ENCODE measurements at regions not wholly inside any gene's neighbourhood (a gene's known extent, or its start where the extent isn't known, plus 50 kb on each side); places are given as distances from the start of the nearest gene placed in this dataset.

- TF ChIP-seq CTCF (IDR thresholded peaks at IDR 0.05): no peak
- Histone ChIP-seq H3K36me3 (no peaks in the 10 kb centered on the region), H3K27ac (no peak overlapping the region), H3K9me3 (no peaks in the 10 kb centered on the region), H3K4me1 (ENCODE audit: control insufficient read depth in 1 of 2, insufficient read depth in 1 of 2, low read depth in 1 of 2, low read length in 1 of 2) (no peaks in the 10 kb centered on the region), H3K4me3 (ENCODE audit: low read depth in 1 of 2, low read length in 1 of 2) (no peak overlapping the region), H3K27me3 (no peaks in the 10 kb centered on the region)
Measured at GRCh38 chr6:147855803-147856482, 347.5 kb downstream of the SAMD5 start.

GRCh38 chr6:147856687-147857086 is 348.2 kb downstream of the SAMD5 start:
- H3K4me3 ChIP-seq (ENCODE audit: low read depth in 1 of 2, low read length in 1 of 2): no peak overlapping the region
- no peak overlapping the region for H3K27ac ChIP-seq
- H3K4me1 ChIP-seq (ENCODE audit: control insufficient read depth in 1 of 2, insufficient read depth in 1 of 2, low read depth in 1 of 2, low read length in 1 of 2): no peaks in the 10 kb centered on the region
- no peaks in the 10 kb centered on the region for H3K27me3 ChIP-seq
- no peak for TF ChIP-seq CTCF (IDR thresholded peaks at IDR 0.05)
- H3K9me3 ChIP-seq: no peaks in the 10 kb centered on the region
- H3K36me3 ChIP-seq: no peaks in the 10 kb centered on the region

- H3K4me1 ChIP-seq (ENCODE audit: control insufficient read depth in 1 of 2, insufficient read depth in 1 of 2, low read depth in 1 of 2, low read length in 1 of 2): no peaks in the 10 kb centered on the region
- no peak for TF ChIP-seq CTCF (IDR thresholded peaks at IDR 0.05)
- H3K9me3 ChIP-seq: no peaks in the 10 kb centered on the region
- no peak overlapping the region for H3K27ac ChIP-seq
- H3K36me3 ChIP-seq: no peaks in the 10 kb centered on the region
- H3K4me3 ChIP-seq (ENCODE audit: low read depth in 1 of 2, low read length in 1 of 2): no peak overlapping the region
- H3K27me3 ChIP-seq: no peaks in the 10 kb centered on the region
Measured at GRCh38 chr6:147858421-147858820, 349.9 kb downstream of the SAMD5 start.

- no peak for TF ChIP-seq CTCF (IDR thresholded peaks at IDR 0.05)
- no peak overlapping the region for H3K27ac ChIP-seq
- no peaks in the 10 kb centered on the region for H3K27me3 ChIP-seq
- H3K36me3 ChIP-seq: no peaks in the 10 kb centered on the region
- no peak overlapping the region for H3K4me3 ChIP-seq (ENCODE audit: low read depth in 1 of 2, low read length in 1 of 2)
- no peaks in the 10 kb centered on the region for H3K4me1 ChIP-seq (ENCODE audit: control insufficient read depth in 1 of 2, insufficient read depth in 1 of 2, low read depth in 1 of 2, low read length in 1 of 2)
- no peaks in the 10 kb centered on the region for H3K9me3 ChIP-seq
Measured at GRCh38 chr6:147859071-147859470, 350.6 kb downstream of the SAMD5 start.

GRCh38 chr6:147861696-147862095 is 353.2 kb downstream of the SAMD5 start:
- no peaks in the 10 kb centered on the region for H3K36me3 ChIP-seq
- H3K27ac ChIP-seq: no peak overlapping the region
- H3K4me1 ChIP-seq (ENCODE audit: control insufficient read depth in 1 of 2, insufficient read depth in 1 of 2, low read depth in 1 of 2, low read length in 1 of 2): no peaks in the 10 kb centered on the region
- no peak for TF ChIP-seq CTCF (IDR thresholded peaks at IDR 0.05)
- H3K27me3 ChIP-seq: no peaks in the 10 kb centered on the region
- H3K9me3 ChIP-seq: no peaks in the 10 kb centered on the region
- no peak overlapping the region for H3K4me3 ChIP-seq (ENCODE audit: low read depth in 1 of 2, low read length in 1 of 2)

Measured in neutrophil (primary cell).